ENCODE measurements at regions not wholly inside any gene's neighbourhood (a gene's known extent, or its start where the extent isn't known, plus 50 kb on each side); places are given as distances from the start of the nearest gene placed in this dataset.

DNA sequence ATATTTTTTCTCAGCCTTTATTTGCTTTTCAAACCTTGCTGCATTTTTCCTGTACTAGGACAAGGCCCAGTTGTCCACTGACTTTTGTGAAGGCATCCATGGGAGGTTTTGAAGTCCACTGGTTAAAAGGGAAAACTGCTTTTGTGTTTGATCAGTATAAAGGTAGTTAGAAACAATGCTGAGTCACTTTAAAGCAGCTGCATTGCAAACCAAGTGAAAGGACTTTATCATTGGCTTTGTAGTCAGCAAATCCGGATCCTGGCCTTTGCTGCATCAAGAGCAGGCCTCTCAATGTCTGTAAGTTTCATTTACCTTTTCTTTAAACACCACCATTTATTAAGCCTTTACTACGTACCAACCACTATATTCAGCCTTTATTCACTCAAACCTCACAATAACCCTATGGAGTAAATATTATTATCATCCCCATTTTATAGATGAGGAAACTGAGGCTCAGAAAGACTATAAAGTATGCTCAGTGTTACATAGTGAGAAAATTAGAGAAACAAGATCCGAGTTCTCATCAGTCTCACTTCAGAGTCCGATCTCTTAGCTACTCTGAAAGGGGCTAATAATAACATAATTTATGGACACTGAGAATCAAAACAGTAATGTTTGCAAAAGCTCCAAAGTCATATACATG, 60.6 kb upstream of the HSD17B12 start:
- Histone ChIP-seq H3K9ac (ENCODE audit: low read length) (no peak overlapping the region), H3K4me2 (ENCODE audit: low read length) (no peak overlapping the region), H2AFZ (ENCODE audit: low read length) (no peak overlapping the region), H3K79me2 (ENCODE audit: insufficient read depth, low read length) (no peaks in the 10 kb centered on the region), H3K36me3 (ENCODE audit: insufficient read depth, low read length) (no peaks in the 10 kb centered on the region), H3K4me1 (ENCODE audit: insufficient read depth, low read length, severe bottlenecking) (no peaks in the 10 kb centered on the region), H3F3A (ENCODE audit: insufficient read depth, low read length) (no peaks in the 10 kb centered on the region), H3K27me3 (ENCODE audit: insufficient read depth, low read length) (no peaks in the 10 kb centered on the region), H4K20me1 (ENCODE audit: insufficient read depth, low read length) (no peaks in the 10 kb centered on the region), H3K9me3 (ENCODE audit: low read length) (peaks cover 2% of the 10 kb centered on the region; the same call in 1 of the 2 replicates), H3K9me2 (ENCODE audit: low read depth, low read length) (no peaks in the 10 kb centered on the region), H3K27ac (ENCODE audit: low read depth, low read length, poor library complexity, severe bottlenecking) (no peak overlapping the region), H3K4me3 (ENCODE audit: low read depth, low read length, poor library complexity, severe bottlenecking) (no peak overlapping the region)
- TF ChIP-seq EZH2 (IDR thresholded peaks at IDR 0.05; ENCODE audit: borderline replicate concordance, low read length) (no peak), CTCF (IDR thresholded peaks at IDR 0.05; ENCODE audit: low read length) (no peak)

GRCh38 chr11:43626798-43627197, 53.7 kb upstream of the HSD17B12 start:
- Histone ChIP-seq H3K27me3 (ENCODE audit: insufficient read depth, low read length) (no peaks in the 10 kb centered on the region), H3K36me3 (ENCODE audit: insufficient read depth, low read length) (no peaks in the 10 kb centered on the region), H3K9me3 (ENCODE audit: low read length) (no peaks in the 10 kb centered on the region), H3K4me1 (ENCODE audit: insufficient read depth, low read length, severe bottlenecking) (no peaks in the 10 kb centered on the region), H3K9me2 (ENCODE audit: low read depth, low read length) (no peaks in the 10 kb centered on the region), H3K4me2 (ENCODE audit: low read length) (no peak overlapping the region), H4K20me1 (ENCODE audit: insufficient read depth, low read length) (no peaks in the 10 kb centered on the region), H3K9ac (ENCODE audit: low read length) (no peak overlapping the region), H3K79me2 (ENCODE audit: insufficient read depth, low read length) (no peaks in the 10 kb centered on the region), H2AFZ (ENCODE audit: low read length) (no peak overlapping the region), H3K27ac (ENCODE audit: low read depth, low read length, poor library complexity, severe bottlenecking) (no peak overlapping the region), H3F3A (ENCODE audit: insufficient read depth, low read length) (no peaks in the 10 kb centered on the region), H3K4me3 (ENCODE audit: low read depth, low read length, poor library complexity, severe bottlenecking) (no peak overlapping the region)
- TF ChIP-seq EZH2 (IDR thresholded peaks at IDR 0.05; ENCODE audit: borderline replicate concordance, low read length), result no peak
